Kidney capillary endothelial cell (primary cell): ENCODE measurements at regions not wholly inside any gene's neighbourhood (a gene's known extent, or its start where the extent isn't known, plus 50 kb on each side); places are given as distances from the start of the nearest gene placed in this dataset.

Experiments used
- DNase-seq: peaks from one replicate; pipeline ENCODE4 v3.0.0-alpha.2; 2018; ENCODE audit warnings: low spot score

GRCh38 chr15:91556926-91557325, 296.6 kb upstream of the SLCO3A1 start:
- DNase-seq, result no peak

GRCh38 chr15:91559066-91559465, 294.4 kb upstream of the SLCO3A1 start:
- DNase-seq, result no peak

GRCh38 chr15:91561371-91562100, 292.0 kb upstream of the SLCO3A1 start:
- peak; percentile 14 for DNase-seq

- no peak for DNase-seq
Observed at GRCh38 chr15:91562698-91563097, 290.8 kb upstream of the SLCO3A1 start.

GRCh38 chr15:91564631-91565030, 288.9 kb upstream of the SLCO3A1 start:
- no peak for DNase-seq

- no peak for DNase-seq
Observed at GRCh38 chr15:91566141-91566540, 287.4 kb upstream of the SLCO3A1 start.

GRCh38 chr15:91568036-91568435, 285.5 kb upstream of the SLCO3A1 start:
- no peak for DNase-seq

GRCh38 chr15:91572110-91572509, 281.4 kb upstream of the SLCO3A1 start:
- DNase-seq, result no peak

GRCh38 chr15:91576096-91576495, 277.4 kb upstream of the SLCO3A1 start:
- no peak for DNase-seq

GRCh38 chr15:91578511-91578910, 275.0 kb upstream of the SLCO3A1 start:
- DNase-seq, result no peak

GRCh38 chr15:91584895-91585294, 268.6 kb upstream of the SLCO3A1 start:
- DNase-seq, result no peak

GRCh38 chr15:91586560-91586959, 266.9 kb upstream of the SLCO3A1 start:
- DNase-seq, result no peak

- no peak for DNase-seq
Observed at GRCh38 chr15:91589360-91589759, 264.1 kb upstream of the SLCO3A1 start.

GRCh38 chr15:91592567-91592966, 260.9 kb upstream of the SLCO3A1 start:
- DNase-seq, result no peak

- DNase-seq, result no peak
Observed at GRCh38 chr15:91593067-91593466, 260.4 kb upstream of the SLCO3A1 start.

- no peak for DNase-seq
Observed at GRCh38 chr15:91593653-91594052, 259.9 kb upstream of the SLCO3A1 start.

- no peak for DNase-seq
Observed at GRCh38 chr15:91599261-91599660, 254.2 kb upstream of the SLCO3A1 start.

GRCh38 chr15:91603384-91604080, 250.0 kb upstream of the SLCO3A1 start:
- no peak for DNase-seq

GRCh38 chr15:91604122-91604521, 249.4 kb upstream of the SLCO3A1 start:
- DNase-seq, result no peak

- no peak for DNase-seq
Observed at GRCh38 chr15:91605576-91605975, 247.9 kb upstream of the SLCO3A1 start.

- no peak for DNase-seq
Observed at GRCh38 chr15:91609231-91609630, 244.3 kb upstream of the SLCO3A1 start.

- DNase-seq, result no peak
Observed at GRCh38 chr15:91609966-91610365, 243.5 kb upstream of the SLCO3A1 start.

- no peak for DNase-seq
Observed at GRCh38 chr15:91611561-91612323, 241.8 kb upstream of the SLCO3A1 start.
